ENCODE measurements at regions not wholly inside any gene's neighbourhood (a gene's known extent, or its start where the extent isn't known, plus 50 kb on each side); places are given as distances from the start of the nearest gene placed in this dataset.

- TF ChIP-seq CTCF (conservative IDR thresholded peaks at IDR 0.05; ENCODE audit: low read depth, low read length) = no peak
Observed at GRCh38 chr2:78009289-78009688, 487.1 kb upstream of the LRRTM4 start.

GRCh38 chr2:78011251-78011650 lies 489.1 kb upstream of the LRRTM4 start:
- TF ChIP-seq CTCF (conservative IDR thresholded peaks at IDR 0.05; ENCODE audit: low read depth, low read length) = no peak
- H3K4me3 ChIP-seq (ENCODE audit: low read depth, low read length) = no peak overlapping the region
- DNase-seq (ENCODE audit: low read depth) = no peak

More at GRCh38 chr2:78009289-78009688, 487.1 kb upstream of the LRRTM4 start:
- DNase-seq (ENCODE audit: low read depth) = no peak
- H3K4me3 ChIP-seq (ENCODE audit: low read depth, low read length) = no peak overlapping the region

GRCh38 chr2:78020491-78020890 lies 498.3 kb upstream of the LRRTM4 start:
- H3K4me3 ChIP-seq (ENCODE audit: low read depth, low read length) = no peak overlapping the region
- no peak for DNase-seq (ENCODE audit: low read depth)
- TF ChIP-seq CTCF (conservative IDR thresholded peaks at IDR 0.05; ENCODE audit: low read depth, low read length) = no peak

- peak; percentile 8 for TF ChIP-seq CTCF (conservative IDR thresholded peaks at IDR 0.05; ENCODE audit: low read depth, low read length)
- no peak overlapping the region for H3K4me3 ChIP-seq (ENCODE audit: low read depth, low read length)
- no peak for DNase-seq (ENCODE audit: low read depth)
Observed at GRCh38 chr2:78023356-78023755, 501.2 kb upstream of the LRRTM4 start.

GRCh38 chr2:78024996-78025395 lies 502.8 kb upstream of the LRRTM4 start:
- TF ChIP-seq CTCF (conservative IDR thresholded peaks at IDR 0.05; ENCODE audit: low read depth, low read length) = no peak
- H3K4me3 ChIP-seq (ENCODE audit: low read depth, low read length) = no peak overlapping the region
- peak; percentile 69 for DNase-seq (ENCODE audit: low read depth)

GRCh38 chr2:78029392-78029995 lies 507.3 kb upstream of the LRRTM4 start:
- TF ChIP-seq CTCF (conservative IDR thresholded peaks at IDR 0.05; ENCODE audit: low read depth, low read length) = no peak
- no peak overlapping the region for H3K4me3 ChIP-seq (ENCODE audit: low read depth, low read length)
- DNase-seq (ENCODE audit: low read depth) = no peak

- no peak for TF ChIP-seq CTCF (conservative IDR thresholded peaks at IDR 0.05; ENCODE audit: low read depth, low read length)
- no peak overlapping the region for H3K4me3 ChIP-seq (ENCODE audit: low read depth, low read length)
- DNase-seq (ENCODE audit: low read depth) = no peak
Observed at GRCh38 chr2:78034706-78035105, 512.5 kb upstream of the LRRTM4 start.
